Astrocyte (in vitro differentiated cells and primary cell): ENCODE measurements at regions not wholly inside any gene's neighbourhood (a gene's known extent, or its start where the extent isn't known, plus 50 kb on each side); places are given as distances from the start of the nearest gene placed in this dataset.

Experiments
- CTCF ChIP-seq: IDR thresholded peaks from 2 replicates; pipeline ENCODE4 v1.5.1; 2011; ENCODE audit warnings: low read depth, mild to moderate bottlenecking, inconsistent platforms, low read length, moderate library complexity; ENCODE audit not compliant: insufficient read depth
- EZH2 ChIP-seq: IDR thresholded peaks from 2 replicates; pipeline ENCODE4 v1.6.1; 2012; ENCODE audit warnings: mild to moderate bottlenecking, low read length, inconsistent platforms; ENCODE audit not compliant: insufficient read depth

DNA sequence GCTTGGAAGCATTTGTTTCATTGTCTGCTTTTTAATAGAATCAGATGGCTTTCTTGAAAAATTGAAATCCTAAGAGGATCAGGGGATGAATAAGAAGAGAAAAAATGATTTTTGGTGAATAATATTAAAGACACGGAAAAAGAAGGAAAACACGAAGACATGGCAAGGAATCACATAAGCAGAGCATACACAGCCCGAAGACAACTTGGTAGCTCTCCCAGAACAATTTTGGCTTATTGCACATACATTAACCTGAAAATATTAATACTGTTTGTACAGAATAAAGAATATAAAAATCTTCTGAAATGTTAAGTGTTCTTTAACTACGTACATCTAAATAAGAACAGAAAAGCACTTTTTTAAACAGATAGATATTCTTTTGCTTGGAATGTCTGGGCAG is 150.0 kb downstream of the SHOX2 start:
- TF ChIP-seq CTCF: no peak
- TF ChIP-seq EZH2: no peak
